Mammary epithelial cell (primary cell): ENCODE measurements at regions not wholly inside any gene's neighbourhood (a gene's known extent, or its start where the extent isn't known, plus 50 kb on each side); places are given as distances from the start of the nearest gene placed in this dataset.

ENCODE experiments used
- EZH2 ChIP-seq: IDR thresholded peaks from 2 replicates; pipeline ENCODE4 v1.6.1; 2012; ENCODE audit warnings: low read length, inconsistent platforms, borderline replicate concordance
- TF ChIP-seq, protein P1 (sequence below), 2 donors: IDR thresholded peaks in 1 of 2; conservative IDR thresholded peaks in 1 of 2; 2 replicates each; pipeline ENCODE4 v1.5.1; 2011 to 2012; ENCODE audit warnings: inconsistent platforms in 2 of 2, low read length in 2 of 2, mild to moderate bottlenecking in 2 of 2, control low read depth in 1 of 2, low read depth in 1 of 2; ENCODE audit not compliant: insufficient read depth in 1 of 2; ENCODE audit errors: extremely low read depth in 1 of 2

DNA sequence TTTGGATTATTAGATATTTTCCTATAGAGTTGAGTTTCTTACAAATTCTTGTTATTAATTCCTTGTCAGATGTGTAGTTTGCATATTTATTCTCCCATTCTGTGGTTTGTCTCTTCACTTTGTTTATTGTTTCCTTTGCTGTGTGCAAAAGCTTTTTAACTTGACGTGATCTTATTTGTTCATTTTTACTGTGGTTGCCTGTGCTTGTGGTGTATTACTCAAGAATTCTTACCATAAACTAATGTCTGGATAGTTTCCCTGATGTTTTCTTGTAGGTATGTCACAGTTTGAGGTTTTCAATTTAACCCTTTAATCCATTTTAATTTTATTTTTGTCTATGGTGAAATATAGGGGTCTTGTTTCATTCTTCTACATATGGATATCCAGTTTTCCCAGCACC, 72.1 kb upstream of the LHX8 start:
- TF ChIP-seq, protein P1, sequence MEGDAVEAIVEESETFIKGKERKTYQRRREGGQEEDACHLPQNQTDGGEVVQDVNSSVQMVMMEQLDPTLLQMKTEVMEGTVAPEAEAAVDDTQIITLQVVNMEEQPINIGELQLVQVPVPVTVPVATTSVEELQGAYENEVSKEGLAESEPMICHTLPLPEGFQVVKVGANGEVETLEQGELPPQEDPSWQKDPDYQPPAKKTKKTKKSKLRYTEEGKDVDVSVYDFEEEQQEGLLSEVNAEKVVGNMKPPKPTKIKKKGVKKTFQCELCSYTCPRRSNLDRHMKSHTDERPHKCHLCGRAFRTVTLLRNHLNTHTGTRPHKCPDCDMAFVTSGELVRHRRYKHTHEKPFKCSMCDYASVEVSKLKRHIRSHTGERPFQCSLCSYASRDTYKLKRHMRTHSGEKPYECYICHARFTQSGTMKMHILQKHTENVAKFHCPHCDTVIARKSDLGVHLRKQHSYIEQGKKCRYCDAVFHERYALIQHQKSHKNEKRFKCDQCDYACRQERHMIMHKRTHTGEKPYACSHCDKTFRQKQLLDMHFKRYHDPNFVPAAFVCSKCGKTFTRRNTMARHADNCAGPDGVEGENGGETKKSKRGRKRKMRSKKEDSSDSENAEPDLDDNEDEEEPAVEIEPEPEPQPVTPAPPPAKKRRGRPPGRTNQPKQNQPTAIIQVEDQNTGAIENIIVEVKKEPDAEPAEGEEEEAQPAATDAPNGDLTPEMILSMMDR (conservative IDR thresholded peaks at IDR 0.05 in 1 of 2, IDR thresholded peaks at IDR 0.05 in 1 of 2; ENCODE audit: extremely low read depth in 1 of 2, insufficient read depth in 1 of 2, low read depth in 1 of 2, low read length in 2 of 2) = no peak
- TF ChIP-seq EZH2 = no peak
